ENCODE measurements at regions not wholly inside any gene's neighbourhood (a gene's known extent, or its start where the extent isn't known, plus 50 kb on each side); places are given as distances from the start of the nearest gene placed in this dataset.

DNA sequence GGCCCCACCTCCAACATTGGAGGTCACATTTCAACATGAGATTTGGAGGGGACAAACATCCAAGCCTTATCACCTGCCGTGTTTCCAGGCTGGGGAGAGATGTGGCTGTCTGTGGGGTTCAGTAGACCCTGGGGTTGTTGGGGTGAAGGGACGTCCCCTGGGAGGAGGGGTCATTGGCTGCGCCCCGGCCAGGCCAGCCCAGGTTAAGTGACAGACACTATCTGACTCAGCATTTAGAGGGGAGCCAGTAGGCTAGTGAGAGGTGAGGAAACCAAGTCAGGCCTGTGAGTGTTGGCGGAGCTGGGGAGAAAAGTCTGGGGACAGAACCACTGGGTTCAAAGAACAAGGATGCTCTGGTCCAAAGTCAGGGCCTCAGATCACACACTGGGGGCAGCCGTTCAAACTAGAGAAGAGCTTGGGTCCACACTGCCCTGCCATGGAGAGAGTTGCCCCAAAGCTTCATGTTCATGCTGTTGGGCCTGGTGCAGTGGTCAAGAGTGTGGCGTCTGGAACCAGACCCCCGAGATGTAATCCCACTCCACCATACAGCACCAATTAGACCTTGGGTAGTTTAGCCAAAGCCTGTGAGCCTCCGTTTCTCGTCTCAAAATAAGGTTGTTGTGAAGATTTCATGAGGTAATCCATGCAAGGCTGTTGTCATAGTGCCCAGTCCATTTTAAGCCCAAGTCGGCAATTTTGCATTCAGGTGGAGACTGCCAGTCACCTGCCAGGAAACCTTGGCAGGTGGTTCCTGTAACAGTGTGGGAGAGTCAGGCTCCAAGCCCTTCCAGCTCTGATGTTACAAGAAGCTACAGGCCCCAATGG, 1289.6 kb downstream of the TBC1D22A start:
- H3K4me1 Mint-ChIP-seq (ENCODE audit: low read depth), result no peaks in the 10 kb centered on the region
- no peaks in the 10 kb centered on the region for H3K36me3 Mint-ChIP-seq (ENCODE audit: insufficient read depth)
- peaks cover 14% of the 10 kb centered on the region for H3K27me3 Mint-ChIP-seq (ENCODE audit: low read depth)
- H3K4me3 Mint-ChIP-seq, result no peak overlapping the region
- H3K9me3 Mint-ChIP-seq, result no peaks in the 10 kb centered on the region
- no peak for DNase-seq
- no peak for ATAC-seq

DNA sequence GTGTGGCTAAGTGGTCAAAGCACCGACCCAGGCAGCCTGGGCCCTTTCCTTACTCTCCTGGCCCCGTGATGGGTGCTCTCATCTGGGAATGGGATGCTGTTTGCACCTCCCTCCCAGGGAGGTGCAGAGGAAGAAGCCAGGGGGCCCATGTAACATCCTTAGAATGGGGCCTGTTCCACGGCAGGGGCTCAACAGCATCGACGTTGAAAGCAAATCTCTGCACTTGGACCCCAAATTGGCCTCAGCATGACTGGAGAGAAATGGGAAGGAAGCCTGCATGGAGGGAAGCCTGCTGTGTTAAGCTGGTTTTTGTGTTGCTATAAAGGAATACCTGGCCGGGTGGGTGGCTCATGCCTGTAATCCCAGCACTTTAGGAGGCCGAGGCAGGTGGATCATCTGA, 1288.4 kb downstream of the TBC1D22A start:
- Mint-ChIP-seq H3K36me3 (ENCODE audit: insufficient read depth) (no peaks in the 10 kb centered on the region), H3K4me3 (no peak overlapping the region), H3K4me1 (ENCODE audit: low read depth) (no peaks in the 10 kb centered on the region), H3K27me3 (ENCODE audit: low read depth) (peaks cover 15% of the 10 kb centered on the region), H3K9me3 (no peaks in the 10 kb centered on the region)
- DNase-seq (no peak), ATAC-seq (no peak)

DNA sequence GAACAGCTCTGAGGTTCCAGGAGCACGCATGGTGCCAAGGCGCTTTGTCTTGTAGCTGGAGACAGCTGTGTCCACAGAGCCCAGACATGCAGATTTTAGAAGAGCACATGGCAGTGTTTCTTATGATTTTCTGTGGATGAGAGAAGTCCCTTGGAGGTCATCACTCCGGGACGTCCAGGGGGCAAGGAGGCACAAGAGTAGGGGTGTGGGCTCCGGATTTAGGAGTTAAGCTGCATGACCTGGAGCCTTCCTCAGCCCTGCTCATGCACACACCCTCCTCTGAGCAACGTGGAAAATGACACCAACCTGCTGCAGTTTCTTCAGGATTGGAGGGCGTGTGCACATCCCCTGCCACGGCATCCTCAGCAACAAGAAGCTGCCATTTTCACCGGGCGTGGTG, 1286.7 kb downstream of the TBC1D22A start:
- ATAC-seq, result no peak
- Mint-ChIP-seq H3K36me3 (ENCODE audit: insufficient read depth) (no peaks in the 10 kb centered on the region), H3K4me1 (ENCODE audit: low read depth) (no peaks in the 10 kb centered on the region), H3K27me3 (ENCODE audit: low read depth) (peaks cover 14% of the 10 kb centered on the region), H3K4me3 (no peak overlapping the region), H3K9me3 (no peaks in the 10 kb centered on the region)
- DNase-seq, result no peak

DNA sequence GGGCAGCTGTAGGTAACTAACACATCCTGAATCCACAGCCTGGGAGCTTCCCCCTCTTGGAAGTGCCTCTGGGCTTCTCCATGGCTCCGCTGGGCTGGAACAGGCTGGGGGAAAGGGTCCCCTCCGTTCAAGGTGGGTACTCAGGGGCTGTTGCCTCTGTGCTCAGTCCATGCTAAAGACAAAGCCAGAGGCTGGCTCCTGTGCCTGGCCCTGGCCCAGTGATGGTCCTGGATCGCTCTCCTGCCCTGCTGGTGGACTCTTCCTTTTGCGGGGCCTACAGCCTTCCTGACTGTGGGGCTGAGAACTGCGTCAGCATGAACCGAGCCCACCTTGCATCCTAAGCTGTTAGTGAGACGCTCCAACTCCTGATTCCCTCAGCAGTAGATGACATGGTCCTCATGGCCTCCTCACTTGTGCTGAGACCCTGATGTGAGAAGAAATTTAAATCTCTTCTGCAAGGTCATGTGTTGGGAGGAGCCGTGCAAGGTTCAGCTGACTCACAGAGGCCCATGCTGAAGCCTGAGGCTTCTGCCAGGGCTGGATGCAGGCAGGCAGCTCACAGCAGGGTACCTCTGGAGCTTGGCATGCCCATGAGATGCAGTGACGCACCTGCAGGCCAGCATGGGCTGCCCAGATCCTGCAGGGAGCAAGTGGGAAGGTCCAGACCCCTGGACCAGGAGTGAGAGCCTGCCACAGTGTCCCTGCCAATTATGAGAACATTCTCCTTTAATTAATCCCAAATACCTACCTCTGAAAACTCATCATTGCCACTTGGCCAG, 1285.5 kb downstream of the TBC1D22A start:
- Mint-ChIP-seq H3K9me3 (no peaks in the 10 kb centered on the region), H3K4me3 (no peak overlapping the region), H3K4me1 (ENCODE audit: low read depth) (no peaks in the 10 kb centered on the region), H3K36me3 (ENCODE audit: insufficient read depth) (no peaks in the 10 kb centered on the region), H3K27me3 (ENCODE audit: low read depth) (peaks cover 19% of the 10 kb centered on the region)
- DNase-seq (no peak), ATAC-seq (no peak)

DNA sequence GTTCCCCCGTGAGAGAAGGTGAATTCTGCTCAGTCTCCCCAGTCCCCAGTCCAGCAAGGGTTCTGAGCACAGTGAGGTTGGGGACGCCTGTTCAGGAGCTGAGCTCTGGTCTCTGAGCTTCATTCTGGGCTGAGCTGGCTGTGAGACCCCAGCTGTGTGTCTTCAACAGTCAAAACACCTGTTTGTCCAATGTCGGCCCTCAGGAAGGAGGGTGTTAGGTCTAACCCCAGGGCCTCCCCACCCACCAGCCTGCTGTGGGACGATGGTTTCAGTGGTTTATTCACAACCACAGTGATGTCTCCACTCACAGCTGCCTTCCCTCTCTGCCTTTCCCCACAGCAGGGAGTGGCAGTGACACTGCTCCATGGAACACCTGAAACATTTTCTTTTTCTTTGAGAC, 1282.9 kb downstream of the TBC1D22A start:
- DNase-seq (no peak), ATAC-seq (no peak)
- no peaks in the 10 kb centered on the region for H3K4me1 Mint-ChIP-seq (ENCODE audit: low read depth)
- no peaks in the 10 kb centered on the region for H3K9me3 Mint-ChIP-seq
- no peak overlapping the region for H3K4me3 Mint-ChIP-seq
- no peaks in the 10 kb centered on the region for H3K36me3 Mint-ChIP-seq (ENCODE audit: insufficient read depth)
- H3K27me3 Mint-ChIP-seq (ENCODE audit: low read depth), result peaks cover 22% of the 10 kb centered on the region

DNA sequence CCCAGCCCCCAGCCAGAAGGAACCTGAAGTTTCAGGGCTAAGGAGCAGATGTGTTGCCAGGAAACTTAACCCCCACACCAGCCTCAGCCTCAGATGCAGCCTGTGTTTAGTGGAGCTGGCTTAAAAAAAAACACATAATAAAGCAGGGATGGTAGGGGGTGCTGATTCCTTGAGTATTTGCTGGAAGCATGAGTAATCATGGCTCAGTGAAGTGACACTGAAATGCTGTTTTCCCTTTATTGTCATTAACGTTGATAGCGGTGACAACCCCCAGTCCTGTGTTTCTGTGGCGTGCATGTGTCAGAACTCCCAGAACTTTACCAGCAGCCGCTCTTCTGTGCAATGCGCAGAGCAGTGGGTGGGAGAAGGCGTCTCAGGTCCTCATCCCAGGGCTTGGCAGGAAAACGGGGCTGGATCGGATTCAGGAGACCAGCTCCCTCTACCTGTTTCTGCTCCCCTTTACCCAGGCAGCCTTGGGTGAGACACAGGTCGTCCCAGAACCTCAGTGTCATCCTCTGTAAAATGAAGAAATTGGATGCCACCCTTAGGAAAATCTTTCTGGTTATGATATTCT, 1282.1 kb downstream of the TBC1D22A start:
- peaks cover 22% of the 10 kb centered on the region for H3K27me3 Mint-ChIP-seq (ENCODE audit: low read depth)
- no peak overlapping the region for H3K4me3 Mint-ChIP-seq
- H3K36me3 Mint-ChIP-seq (ENCODE audit: insufficient read depth), result no peaks in the 10 kb centered on the region
- H3K4me1 Mint-ChIP-seq (ENCODE audit: low read depth), result no peaks in the 10 kb centered on the region
- DNase-seq (no peak), ATAC-seq (no peak)
- H3K9me3 Mint-ChIP-seq, result no peaks in the 10 kb centered on the region

DNA sequence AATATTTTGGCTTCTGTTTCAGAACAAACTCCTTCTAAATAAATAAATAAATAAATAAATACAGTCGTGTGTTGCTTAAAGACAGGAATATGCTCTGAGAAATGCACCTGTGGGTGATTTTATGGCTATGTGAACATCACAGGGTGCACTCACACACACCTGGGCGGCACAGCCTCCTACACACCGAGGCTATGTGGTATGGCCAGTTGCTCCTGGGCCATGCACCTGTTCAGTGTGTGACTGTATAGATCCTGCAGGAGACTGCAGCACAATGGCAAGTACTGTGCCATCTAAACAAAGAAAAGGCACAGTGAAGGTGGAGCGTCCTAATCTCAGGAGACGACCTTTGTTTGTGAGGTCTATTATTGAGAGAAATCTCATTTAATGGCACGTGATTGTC, 1281.1 kb downstream of the TBC1D22A start:
- Mint-ChIP-seq H3K4me1 (ENCODE audit: low read depth) (no peaks in the 10 kb centered on the region), H3K9me3 (no peaks in the 10 kb centered on the region), H3K27me3 (ENCODE audit: low read depth) (peaks cover 22% of the 10 kb centered on the region), H3K36me3 (ENCODE audit: insufficient read depth) (no peaks in the 10 kb centered on the region), H3K4me3 (no peak overlapping the region)
- ATAC-seq (no peak), DNase-seq (no peak)

DNA sequence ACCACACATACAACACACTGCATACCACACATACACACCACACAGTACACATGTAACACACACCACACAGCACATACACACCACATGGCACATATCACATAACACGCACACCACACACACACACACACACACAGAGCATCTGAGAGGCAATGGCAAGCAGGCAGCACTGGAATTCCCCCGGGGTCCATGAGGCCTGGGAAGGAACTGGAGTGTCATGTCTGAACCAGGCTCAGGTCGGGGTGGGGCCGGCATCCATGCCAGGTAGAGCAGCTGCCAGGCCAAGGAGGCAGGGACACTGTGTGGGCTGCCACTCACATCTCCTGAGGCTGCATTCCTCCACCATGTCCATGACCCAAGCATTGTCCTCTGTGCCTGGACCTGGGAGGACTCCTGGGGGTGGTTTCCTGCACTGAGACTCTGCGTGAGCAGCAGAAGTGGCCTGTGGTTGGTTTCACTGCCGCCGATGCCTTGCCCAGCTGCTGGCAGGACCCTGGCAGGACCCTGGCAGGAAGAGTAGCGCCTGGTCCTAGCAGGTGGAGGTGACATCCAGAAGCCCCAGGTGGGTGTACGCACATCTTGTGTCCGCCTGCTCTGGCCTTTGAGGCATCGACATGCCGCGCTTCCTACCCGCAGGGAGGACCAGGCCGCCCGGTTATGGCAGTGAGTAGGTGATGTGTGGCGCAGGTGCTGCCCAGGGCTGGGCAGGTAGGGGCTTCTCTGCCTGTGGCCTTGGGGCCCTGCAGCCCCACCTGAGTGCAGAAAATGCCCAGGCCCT, 1280.4 kb downstream of the TBC1D22A start:
- DNase-seq (no peak), ATAC-seq (no peak)
- H3K4me1 Mint-ChIP-seq (ENCODE audit: low read depth), result no peaks in the 10 kb centered on the region
- H3K4me3 Mint-ChIP-seq, result no peak overlapping the region
- no peaks in the 10 kb centered on the region for H3K36me3 Mint-ChIP-seq (ENCODE audit: insufficient read depth)
- peaks cover 22% of the 10 kb centered on the region for H3K27me3 Mint-ChIP-seq (ENCODE audit: low read depth)
- H3K9me3 Mint-ChIP-seq, result no peaks in the 10 kb centered on the region

DNA sequence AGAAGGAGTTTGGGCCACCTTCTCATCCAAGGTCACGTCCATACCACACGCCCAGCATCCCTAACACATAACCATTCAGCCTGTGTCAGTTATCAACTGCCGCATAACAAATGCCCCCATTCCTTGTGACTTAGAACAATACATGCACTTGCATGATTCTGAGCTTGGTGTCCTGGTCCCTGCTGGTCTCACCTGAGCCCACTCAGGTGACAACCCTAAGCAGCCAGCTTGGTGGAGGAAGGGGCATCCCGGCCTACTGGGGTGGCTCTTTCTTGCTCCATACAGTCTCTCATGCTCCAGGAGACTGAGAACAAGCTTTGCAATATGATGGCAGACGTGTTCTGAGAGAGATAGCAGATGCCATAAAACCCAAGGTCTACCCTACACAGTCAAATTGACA, 1276.9 kb downstream of the TBC1D22A start:
- Mint-ChIP-seq H3K27me3 (ENCODE audit: low read depth) (peaks cover 17% of the 10 kb centered on the region), H3K36me3 (ENCODE audit: insufficient read depth) (no peaks in the 10 kb centered on the region), H3K9me3 (no peaks in the 10 kb centered on the region), H3K4me1 (ENCODE audit: low read depth) (no peaks in the 10 kb centered on the region), H3K4me3 (no peak overlapping the region)
- no peak for DNase-seq
- no peak for ATAC-seq

DNA sequence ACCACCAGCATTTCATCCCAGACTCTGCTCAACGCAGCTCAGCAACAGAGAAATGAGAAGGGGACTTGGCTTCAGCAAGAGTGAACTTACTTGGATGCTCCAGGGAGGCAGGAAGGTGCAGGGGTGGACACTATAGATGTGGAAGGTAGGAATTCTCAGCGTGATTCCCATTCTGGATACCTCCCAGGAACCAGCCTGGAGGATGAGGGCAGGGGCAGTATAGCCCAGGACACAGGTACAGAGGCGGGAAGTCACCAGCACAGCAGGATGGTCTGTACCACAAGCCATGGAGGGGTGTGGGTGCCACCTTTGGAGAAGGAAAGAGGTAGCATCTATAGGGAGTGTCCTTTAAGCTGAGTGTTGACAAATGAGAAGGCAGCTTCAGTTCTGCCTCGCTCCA, 1275.2 kb downstream of the TBC1D22A start:
- Mint-ChIP-seq H3K4me1 (ENCODE audit: low read depth) (no peaks in the 10 kb centered on the region), H3K27me3 (ENCODE audit: low read depth) (peaks cover 12% of the 10 kb centered on the region), H3K9me3 (no peaks in the 10 kb centered on the region), H3K36me3 (ENCODE audit: insufficient read depth) (no peaks in the 10 kb centered on the region), H3K4me3 (no peak overlapping the region)
- DNase-seq (no peak), ATAC-seq (no peak)

DNA sequence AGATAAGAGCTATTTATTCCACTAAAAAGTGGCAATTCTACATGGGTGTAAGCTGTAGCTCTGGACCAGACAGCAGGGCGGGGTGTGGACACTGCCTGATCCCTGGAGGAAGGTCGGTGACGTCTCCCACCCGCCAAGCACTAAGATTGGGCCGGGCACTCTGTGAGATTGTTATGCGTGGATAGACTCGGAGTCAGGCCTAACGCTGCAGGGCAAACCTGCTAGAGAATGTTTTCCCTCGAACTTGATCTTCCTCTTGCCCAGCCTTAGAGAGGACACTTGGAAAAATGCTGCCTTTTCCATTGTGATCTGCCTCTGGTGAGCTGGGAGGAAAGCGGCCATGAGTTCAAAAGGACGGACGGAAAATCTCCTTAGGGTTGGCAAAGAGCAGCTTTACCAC, 1273.4 kb downstream of the TBC1D22A start:
- H3K9me3 Mint-ChIP-seq, result no peaks in the 10 kb centered on the region
- no peaks in the 10 kb centered on the region for H3K4me1 Mint-ChIP-seq (ENCODE audit: low read depth)
- no peak overlapping the region for H3K4me3 Mint-ChIP-seq
- ATAC-seq, result no peak
- DNase-seq, result no peak
- H3K36me3 Mint-ChIP-seq (ENCODE audit: insufficient read depth), result no peaks in the 10 kb centered on the region
- peaks cover 3% of the 10 kb centered on the region for H3K27me3 Mint-ChIP-seq (ENCODE audit: low read depth)

DNA sequence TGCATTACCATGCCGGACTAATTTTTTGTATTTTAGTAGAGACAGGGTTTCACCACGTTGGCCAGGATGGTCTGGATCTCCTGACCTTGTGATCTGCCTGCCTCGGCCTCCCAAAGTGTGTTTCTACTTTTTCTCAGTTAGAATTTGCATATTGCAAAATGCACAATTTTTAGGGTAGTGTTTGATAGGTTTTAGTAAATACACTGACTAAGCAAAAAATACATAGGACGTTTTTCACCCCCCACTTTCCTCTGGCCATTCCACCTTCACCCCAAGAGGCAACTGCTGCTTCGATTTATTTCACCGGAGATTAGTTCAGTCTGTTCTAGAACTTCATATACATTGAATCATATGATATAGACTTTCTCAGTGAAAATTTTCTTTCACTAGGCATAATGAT, 1269.1 kb downstream of the TBC1D22A start:
- Mint-ChIP-seq H3K4me3 (no peak overlapping the region), H3K27me3 (ENCODE audit: low read depth) (peaks cover 5% of the 10 kb centered on the region)

DNA sequence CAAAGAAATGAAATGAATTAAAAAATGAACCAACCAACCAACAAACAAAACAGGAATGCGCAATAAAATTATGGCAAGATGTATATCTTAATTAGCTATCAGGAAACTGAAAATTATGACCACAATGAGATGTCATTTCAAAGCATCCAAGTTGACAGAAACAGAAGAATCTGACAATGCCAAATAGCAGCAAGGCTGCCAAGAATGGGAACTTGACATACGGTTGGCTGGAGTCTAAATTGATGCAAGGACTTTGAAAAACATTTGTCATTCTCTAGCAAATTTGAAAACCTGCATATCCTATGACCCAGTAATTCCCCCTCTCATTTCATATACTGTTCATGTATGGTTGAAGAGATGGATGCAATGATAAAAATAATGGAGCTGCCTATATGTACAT, 1262.6 kb downstream of the TBC1D22A start:
- peaks cover 5% of the 10 kb centered on the region for H3K27me3 Mint-ChIP-seq (ENCODE audit: low read depth)
- DNase-seq (no peak), ATAC-seq (no peak)
- no peak overlapping the region for H3K4me3 Mint-ChIP-seq
- H3K9me3 Mint-ChIP-seq, result peaks cover 11% of the 10 kb centered on the region
- no peaks in the 10 kb centered on the region for H3K36me3 Mint-ChIP-seq (ENCODE audit: insufficient read depth)
- no peaks in the 10 kb centered on the region for H3K4me1 Mint-ChIP-seq (ENCODE audit: low read depth)

More for the DNA sequence above, 1269.1 kb downstream of the TBC1D22A start:
- Mint-ChIP-seq H3K4me1 (ENCODE audit: low read depth) (no peaks in the 10 kb centered on the region), H3K9me3 (no peaks in the 10 kb centered on the region), H3K36me3 (ENCODE audit: insufficient read depth) (no peaks in the 10 kb centered on the region)
- no peak for DNase-seq
- no peak for ATAC-seq

DNA sequence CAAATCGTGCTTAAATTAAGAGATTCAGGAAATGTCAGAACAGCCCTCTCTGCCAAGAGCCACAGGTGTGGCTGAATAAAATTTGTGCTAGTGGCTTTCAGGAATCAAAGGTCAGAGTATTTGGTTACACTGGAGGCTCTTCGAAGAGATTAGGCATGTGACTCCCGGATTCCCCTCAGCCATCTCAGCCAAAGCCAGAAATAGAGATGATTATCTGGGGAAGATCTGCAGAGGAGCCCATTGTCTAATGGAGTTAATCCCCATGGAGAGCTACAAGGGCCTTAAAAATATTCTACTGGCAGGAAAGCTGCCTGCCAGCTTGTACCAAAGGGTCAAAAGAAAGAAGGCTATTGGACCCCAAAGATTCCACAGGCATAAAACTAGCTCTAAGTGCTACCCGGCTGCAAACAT, 1259.5 kb downstream of the TBC1D22A start:
- Mint-ChIP-seq H3K27me3 (ENCODE audit: low read depth) (peaks cover 21% of the 10 kb centered on the region), H3K4me1 (ENCODE audit: low read depth) (no peaks in the 10 kb centered on the region), H3K9me3 (peaks cover 26% of the 10 kb centered on the region), H3K4me3 (no peak overlapping the region), H3K36me3 (ENCODE audit: insufficient read depth) (no peaks in the 10 kb centered on the region)
- no peak for DNase-seq
- no peak for ATAC-seq
